SW480 (cell line): ENCODE measurements at regions not wholly inside any gene's neighbourhood (a gene's known extent, or its start where the extent isn't known, plus 50 kb on each side); places are given as distances from the start of the nearest gene placed in this dataset.

Source experiments
- DNase-seq: peaks from one replicate; pipeline ENCODE4 v3.0.0-alpha.2; 2016; ENCODE audit warnings: low spot score

DNA sequence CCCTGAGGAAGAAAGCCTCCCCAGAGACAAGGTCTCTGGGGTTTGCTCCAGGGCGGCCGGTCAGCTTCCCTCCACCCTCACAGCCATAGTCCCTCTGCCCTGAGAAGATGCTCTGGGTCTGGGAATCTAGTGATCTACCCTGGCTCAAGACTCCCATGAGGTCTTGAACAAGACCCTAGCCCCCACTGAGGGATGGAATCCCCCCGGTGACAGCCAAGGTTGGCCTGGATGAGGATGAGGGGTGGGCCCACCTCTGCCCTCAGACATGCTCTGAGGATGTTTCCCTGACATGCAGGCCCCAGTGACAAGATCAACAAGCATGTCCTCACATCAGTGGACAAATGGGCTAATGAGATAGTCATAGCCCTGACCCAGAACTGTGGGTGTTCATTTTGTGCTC lies 138.6 kb downstream of the C5orf15 start:
- no peak for DNase-seq

DNA sequence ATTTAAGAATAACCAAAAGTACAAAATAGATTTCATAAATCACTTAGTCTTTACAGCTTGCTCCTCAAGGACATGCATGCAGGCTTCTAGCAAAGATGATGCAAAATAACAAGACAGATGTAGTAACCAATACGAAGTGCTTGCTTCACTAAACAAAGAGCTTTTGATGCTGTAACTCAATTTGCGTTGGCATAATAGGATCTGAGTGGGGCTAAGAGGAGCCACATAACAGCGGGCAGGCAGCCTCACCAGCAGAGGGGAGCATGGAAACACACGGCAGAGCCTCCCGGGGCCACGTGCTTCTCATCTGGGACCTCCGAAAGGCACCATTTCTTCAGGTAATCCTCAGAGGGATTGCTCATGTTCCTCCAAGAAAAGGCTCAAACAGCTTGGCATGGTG lies 139.7 kb downstream of the C5orf15 start:
- no peak for DNase-seq

DNA sequence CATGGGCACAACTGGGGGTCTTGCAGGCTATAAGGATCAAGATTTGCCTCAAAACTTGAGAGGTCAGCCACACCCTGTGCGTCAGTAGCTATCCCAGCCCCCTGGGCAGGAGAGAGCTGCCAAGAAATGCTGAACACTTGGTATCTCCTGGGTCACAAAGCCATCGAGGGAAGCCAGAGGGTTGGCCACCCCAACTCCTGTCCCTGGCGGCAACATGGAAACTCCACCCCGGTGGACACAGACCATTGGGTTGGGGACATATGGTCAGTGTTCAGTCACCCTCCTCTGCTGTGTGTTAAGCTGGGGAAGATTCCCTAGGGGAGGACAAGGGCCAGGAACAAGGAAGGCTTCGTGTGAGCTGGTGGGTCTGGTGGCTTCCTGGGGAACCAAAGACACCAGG lies 140.6 kb downstream of the C5orf15 start:
- DNase-seq = no peak

DNA sequence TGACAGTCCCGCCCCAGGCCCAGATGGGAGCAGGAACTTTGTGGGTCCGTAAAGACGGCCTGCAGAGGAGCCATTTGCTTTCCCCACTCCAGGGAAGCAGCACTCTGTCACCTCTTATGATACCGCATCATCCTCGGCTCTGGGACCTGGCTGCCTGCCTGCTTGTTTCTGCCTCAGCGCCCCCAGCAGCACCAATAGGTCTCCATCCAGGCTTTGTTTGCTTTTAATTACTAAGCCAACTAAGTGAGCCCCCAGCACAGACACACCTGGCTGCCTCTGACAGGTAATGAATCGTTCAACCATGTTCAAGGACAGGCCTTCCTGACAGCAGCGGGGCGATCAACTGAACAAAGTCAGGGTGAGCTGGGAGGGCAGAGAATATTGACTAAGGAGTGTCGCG lies 141.4 kb downstream of the C5orf15 start:
- no peak for DNase-seq

DNA sequence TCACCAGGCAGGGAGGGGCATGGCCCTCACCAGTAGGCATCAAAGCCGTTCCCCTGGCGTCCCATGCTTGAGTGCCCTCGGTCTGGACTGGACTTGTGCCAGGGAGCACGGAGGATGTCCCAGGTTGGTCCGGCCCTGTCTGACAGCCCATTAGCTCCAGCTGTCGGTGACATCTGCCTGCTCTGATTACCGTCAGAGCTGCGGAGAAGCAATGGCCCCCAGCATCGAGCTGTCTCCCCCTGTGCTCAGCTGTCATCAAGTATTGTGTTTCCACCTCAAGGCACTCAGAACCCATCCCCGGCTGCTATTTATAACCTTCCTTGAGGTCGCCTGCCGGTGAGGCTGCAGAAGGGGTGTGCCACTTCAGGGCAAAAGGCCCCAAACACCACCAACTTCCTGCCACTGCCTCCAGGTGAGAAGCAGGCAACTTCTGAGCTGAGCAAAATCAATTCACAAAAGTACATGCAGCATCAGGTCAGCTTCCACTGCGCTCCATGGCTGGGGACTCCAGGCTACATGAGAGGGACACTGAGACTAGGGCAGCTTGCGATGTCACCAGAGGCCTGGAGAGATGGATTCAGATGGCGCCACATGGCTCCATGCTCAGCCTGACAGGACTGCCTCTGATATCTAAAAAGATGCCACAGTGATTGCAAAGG lies 142.7 kb downstream of the C5orf15 start:
- DNase-seq = no peak

DNA sequence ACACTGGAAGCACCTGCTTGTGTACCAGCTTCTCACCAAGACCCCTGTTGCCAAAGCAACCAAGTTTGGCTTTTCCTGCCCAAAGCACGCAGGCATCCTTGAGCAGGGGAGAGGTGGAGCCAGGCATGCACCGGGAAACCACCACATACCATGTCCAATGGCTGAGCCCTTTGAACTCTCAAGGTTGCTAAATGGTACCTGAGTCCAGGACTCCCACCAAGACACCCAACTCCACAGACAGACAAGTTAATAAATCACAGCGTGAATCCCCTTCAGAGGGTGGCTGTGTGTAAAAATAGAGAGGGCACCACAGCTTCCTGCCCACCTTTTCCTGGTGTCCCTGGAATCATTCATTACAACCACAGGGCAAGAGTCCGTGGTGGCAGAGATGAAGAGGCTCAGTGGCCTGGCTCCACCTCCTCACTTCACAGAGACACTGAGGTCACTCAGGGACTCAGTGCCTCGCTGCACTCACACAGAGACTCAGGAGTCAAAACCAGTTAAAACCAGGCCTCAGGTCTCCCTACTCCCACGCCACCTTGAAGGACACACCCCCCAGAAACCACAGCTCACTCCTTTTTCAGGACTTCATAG lies 143.7 kb downstream of the C5orf15 start:
- DNase-seq = peak; percentile 46

DNA sequence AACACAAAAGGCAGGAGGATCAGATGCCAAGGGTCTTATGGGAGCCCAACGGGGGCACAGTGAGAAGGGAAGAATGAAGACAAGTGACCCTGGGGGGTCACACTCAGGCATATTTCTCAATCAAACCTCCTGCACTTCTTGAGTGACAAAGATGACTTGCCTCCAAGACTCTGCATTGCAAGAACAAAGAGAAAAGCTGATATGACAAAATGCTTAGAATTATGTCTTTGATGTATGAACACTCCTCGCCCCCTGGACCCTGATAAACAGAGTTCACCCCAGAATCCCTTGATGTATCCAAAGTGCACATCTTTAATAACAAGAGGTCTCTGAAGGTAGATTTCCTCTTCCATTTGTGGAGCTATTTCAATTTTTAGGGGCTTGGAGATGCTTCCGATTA lies 146.5 kb downstream of the C5orf15 start:
- DNase-seq = no peak

DNA sequence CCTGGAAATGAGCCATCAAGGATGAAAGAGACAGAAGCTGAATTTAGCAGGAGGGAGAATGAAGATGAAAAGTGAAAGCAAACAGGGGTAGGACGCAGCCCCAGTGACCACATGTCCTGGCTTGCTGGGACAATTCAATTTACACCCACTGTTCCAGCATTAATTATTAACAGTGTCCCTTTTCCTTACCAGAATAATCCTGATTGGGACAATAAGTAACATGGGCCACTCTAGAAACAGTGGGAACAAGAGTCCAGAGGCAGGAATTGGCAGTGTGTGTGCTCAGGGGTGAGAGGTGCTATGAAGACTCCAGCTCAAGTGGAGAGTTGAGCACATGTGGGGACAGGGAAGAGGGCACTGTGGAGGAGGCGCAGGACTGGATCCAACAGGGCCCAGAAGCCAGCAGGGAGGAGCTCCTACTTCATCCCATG lies 147.1 kb downstream of the C5orf15 start:
- DNase-seq = peak; percentile 29

DNA sequence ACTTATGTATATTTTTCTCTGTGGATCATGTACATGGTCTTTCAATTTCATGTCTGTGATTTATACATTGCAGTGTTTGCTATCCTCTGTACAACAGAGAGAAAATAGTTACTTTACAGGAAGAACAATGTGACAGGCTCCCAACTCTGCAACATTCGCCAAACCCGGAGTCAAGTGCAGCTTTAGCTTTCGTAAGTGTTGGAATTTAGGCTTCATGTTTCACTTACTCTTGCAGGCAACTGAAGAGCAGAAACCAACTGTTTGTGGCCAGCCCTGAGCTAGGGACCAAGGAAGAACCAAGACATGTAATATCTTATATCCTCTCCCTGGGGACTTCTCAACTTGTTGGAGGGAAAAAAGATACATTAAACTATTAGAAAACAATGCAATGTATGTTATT lies 147.9 kb downstream of the C5orf15 start:
- DNase-seq = no peak

DNA sequence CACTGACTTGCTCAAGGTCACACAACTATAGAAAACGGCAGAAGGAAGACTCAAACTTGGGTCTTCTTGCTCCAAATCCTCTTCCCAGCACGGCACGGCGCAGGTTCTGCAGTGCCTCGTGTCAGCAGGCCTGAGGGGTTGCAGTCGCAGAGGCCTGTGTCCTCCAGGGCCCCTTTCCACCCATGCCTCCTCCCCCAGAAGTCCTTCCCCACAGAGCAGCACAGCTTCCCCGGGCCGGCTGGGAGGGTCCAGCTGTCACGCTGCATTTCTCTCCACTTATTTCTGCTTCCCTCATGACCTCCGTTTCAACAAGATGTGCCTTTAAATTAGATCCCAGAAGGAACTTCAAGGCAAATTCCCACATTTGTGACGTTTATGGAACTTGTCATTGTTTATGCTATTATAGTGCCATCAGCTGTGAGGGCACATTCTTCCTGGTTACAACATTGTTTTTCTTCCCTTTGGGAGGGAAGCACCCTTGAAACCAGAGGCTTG lies 148.4 kb downstream of the C5orf15 start:
- DNase-seq = no peak

DNA sequence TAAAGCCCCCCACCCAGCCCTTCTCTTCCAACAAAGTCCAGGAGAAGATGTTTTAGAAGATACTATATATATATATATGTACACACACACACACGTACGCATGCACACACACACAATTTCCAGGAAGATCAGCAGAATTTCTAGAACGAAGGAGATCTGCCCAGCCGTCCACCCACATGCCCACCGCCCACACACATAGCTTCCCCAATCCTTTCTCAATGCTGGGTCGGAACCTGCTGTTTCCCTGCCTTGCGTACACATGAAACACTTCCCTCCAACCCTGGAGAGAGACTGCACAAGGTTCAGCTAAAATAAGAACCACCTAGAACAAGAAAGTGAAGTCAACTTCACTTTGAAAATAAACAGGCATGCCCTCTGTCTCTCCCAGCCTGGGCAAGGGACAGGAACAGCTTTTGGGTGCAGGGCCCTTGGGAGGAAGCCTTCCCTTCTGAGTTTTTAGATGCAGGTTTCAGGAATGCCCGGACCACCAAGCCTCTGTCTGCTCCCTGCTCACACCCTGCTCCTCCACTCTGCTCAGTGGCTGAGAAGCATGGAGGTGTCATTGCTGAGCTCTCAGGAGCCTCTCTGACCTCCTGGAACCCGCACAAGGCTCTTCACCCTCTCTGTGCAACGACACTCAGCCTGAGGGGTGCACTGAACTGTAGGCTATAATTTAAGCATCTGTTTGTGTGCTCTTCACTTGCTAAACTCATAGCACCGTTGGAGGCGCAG lies 149.4 kb downstream of the C5orf15 start:
- DNase-seq = no peak

DNA sequence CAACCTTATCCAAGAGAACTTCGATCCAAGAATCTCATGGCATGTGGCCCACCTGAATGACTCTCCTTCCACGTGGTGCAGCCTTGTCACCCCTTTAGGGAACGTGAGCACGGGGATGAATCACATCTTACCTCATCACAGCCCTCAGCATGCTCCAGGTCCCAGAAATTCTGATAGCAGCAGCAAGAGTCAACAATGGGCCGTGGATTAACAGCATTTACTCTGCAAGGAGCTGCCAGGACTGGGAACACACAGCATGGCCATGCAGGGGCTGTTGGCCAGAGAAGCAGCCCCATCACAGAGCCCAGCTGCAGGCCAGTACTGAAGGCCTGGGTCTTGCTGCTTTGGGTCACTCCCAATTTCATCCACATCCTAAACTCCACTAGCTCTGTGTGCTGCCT lies 150.4 kb downstream of the C5orf15 start:
- no peak for DNase-seq

DNA sequence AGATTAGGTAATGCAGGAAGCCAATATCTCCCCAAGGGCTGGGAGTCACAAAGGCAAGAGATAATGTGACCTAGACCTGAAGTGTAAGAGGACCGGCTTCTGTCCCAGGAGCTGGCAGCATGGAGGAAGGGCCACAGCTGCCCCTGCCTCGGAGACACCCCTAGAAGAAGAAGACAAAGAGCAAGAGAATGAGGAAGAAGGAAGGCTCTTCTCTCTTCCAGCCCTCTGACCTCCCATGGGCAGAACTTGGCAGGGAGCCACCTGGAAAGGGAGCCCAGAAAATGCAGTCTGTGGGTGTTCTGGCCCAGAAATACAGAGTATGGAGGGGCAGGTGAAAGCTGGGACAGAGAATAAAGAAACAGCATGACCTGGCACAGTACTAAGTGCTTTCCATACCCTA lies 151.0 kb downstream of the C5orf15 start:
- no peak for DNase-seq

DNA sequence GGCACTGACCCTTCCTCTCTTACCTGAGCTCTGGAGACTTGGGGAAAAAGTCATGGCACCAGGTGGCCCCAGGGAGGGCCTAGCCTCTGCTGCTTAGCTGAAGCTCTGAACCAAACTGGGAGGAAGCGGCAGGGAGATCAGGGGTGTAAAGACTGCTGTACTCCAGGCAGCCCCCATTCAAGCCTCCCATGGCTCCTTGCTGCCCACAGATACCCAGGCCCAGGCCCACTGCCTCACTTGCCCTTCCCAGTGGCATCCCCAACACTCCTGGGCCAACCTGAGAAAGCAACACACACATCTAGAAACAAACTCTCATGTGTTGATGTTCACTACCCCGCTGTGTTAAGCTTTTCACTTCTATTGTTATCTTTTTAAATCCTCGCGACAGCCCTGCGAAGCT lies 151.6 kb downstream of the C5orf15 start:
- no peak for DNase-seq

DNA sequence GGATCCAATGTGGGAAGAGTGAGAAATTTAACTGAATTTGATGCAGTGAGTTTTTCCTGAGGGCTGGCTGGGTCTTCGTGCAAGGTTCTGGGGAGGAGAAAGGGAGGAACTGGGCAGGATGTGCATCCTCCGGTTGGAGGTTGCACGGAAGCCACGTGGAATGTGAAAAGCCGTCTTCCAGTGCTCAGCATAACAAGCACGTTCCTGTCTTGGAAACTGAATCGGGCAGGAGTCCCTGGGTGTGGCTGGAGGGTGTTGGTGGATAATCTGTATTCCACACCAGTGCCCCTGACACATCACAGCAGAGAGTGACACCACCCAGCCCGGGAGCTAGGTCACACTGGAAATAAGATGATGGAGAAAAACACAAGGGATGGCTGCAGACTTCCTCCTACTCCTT lies 154.3 kb downstream of the C5orf15 start:
- no peak for DNase-seq

DNA sequence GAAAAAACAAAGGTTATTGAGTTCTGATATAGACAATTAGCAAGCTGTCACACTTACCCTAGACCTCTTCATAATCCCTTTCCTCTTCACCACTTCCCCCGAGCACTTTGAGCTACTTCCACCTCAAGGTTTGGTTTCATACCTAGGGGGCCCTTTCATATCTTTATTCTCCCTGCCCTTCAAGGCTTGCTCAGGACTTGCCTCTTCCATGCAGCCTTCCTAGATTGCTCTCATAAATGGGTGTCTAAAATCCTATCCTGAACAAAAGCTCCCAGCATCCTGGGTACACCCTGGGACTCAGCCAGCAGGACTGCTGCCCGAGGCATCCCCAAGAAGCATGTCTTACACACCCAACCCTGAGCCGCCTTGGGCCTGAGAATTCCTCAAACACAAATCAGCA lies 157.3 kb downstream of the C5orf15 start:
- no peak for DNase-seq

DNA sequence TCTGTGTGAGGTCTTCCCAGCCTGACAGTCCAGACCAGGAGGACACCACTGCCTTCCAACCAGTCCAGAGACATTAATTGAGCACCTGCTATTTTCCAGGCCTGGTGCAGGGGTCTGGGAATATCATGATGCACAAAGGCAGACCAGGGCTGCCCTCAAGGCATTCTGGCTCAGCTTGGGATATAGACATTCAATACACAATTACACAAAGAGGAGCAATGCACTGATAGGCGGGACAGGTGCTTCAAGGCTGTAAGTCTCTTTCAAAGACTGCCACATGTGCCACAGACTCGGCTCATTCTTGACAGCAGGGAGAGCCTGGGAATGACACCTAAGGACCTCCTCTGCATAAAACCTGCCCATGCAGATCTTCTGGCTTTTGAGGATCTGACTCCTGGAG lies 158.6 kb downstream of the C5orf15 start:
- DNase-seq = no peak

DNA sequence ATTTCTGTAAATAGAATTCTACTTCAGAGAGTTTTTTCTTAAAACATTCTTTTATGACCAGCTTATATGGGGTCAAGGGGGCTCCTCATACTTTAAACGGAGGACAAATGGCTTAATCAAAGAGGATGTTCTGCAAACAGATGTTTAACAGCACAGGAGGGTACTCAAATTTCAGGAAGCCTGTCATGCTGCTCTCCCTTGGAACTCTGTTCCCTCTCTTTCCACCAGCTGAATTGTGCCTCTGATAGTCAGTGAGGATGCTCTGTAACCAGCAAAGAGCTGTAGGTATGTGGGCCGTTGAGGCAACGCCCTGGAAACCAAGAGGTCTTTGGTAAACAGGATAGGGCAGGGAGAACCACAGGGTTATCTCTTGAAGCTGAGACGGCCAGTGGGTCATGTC lies 161.1 kb downstream of the C5orf15 start:
- no peak for DNase-seq

DNA sequence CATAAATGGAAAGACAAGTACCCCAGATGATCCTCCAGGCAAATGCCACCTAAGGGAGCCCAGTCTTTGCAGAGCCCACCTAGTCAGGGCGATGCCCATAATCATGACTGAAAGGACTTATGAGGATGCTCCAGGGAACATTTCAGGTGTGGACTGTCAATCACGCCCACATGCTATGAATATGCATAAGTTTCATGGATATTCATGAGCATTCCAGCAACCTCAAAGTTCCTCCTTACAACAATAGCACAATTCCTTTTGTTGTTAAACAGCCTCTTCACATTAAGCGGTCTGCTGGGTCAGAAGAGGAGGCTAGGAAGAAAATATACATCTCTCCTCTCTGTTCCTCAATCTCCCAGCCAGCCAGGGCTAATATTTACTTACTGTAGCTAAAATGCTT lies 161.6 kb downstream of the C5orf15 start:
- DNase-seq = no peak

DNA sequence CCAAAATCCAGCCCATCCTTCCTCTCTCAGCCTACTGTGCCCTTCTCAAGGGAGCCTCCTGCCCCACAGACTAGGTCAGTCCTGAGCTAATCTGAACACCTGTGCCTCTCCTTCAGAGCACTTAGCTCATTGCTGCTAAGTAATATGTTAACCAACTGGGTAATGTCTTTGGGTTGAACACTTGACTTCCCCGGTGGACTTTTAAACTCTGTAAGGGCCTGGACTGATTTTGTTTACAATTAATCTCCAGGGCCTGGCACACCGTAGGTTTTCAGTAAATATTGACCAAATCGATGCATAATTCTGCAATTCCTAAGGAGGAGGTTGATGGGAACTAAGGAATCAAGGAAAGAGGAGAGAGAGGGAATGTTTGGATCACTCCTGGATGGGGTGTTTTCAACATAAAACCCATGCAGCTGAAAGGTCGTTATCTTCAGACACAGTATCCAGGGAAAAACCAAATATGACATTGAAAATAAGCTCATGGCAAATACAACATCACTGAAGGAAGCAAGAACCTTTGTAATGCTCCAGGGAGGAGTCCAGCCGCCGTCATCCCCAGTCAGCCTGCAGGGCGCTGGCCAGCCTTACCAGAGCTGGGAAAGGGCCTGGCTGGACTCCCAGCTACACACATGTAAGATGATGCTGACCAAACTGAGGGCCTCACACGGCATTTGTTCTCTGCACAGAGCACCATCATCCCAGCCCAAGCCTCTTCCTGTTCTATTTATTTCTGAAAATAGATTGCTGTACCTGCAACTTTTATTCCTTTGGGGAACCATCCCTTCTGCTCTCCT lies 166.3 kb downstream of the C5orf15 start:
- no peak for DNase-seq

DNA sequence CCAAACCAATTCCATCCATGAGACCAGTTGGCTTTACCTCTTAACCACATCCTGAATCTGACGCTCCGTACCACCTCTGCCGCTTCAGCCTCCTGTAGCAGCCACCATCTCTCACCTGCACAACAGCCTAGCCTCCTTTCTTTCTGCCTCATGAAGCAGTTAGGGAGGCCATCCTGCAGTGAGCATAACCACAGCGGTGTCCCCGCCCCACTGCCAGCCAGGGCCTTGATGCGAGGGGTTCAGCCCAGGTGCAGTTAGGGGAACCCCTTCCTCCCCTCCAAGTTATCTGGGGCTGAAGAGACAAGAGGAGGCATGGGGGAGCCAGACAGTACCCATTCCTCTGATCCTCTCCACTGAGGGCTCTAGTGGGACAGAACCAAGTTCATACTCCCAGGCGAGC lies 167.0 kb downstream of the C5orf15 start:
- DNase-seq = no peak

DNA sequence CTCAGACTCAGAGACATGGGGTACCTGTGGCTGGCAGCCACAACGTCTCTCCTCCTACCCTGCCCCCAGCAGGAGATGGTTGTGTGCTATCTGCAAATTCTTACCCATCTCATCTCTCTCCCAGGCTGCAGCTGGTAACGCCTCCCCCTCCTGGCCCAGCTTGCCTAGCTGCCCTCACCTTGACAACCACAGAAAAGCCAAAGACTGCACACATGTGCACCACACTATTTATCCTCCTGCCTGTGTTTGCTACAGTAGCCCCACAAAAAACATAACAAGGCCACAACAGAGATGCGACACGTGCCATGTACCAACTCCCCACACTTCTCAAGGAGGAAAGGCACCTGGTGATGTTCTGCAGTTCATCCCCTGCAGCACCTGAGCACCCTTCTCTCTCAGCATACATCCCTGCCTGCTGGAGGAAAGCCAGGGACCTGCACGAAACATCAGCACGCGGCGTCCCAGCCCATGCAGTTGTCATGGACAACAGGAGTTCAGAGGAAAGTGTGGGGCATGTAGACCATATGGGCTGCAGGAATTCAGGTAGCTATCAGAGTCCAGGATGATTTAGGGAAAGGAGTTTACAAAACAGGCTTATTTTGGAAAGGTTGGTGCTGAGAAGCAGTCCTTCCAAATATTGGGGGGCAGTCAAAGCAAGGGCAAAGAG lies 168.7 kb downstream of the C5orf15 start:
- DNase-seq = no peak
